Stimulated activated CD8-positive, alpha-beta memory T cell treated with anti-CD3 and anti-CD28 coated beads, Interleukin-7, amount 100 ng/mL, for 24 hours (primary cell): ENCODE measurements at regions not wholly inside any gene's neighbourhood (a gene's known extent, or its start where the extent isn't known, plus 50 kb on each side); places are given as distances from the start of the nearest gene placed in this dataset.

Source experiments
- DNase-seq: peaks from one replicate; pipeline ENCODE4 v3.0.0-alpha.2; 2020; ENCODE audit warnings: low read depth

DNA sequence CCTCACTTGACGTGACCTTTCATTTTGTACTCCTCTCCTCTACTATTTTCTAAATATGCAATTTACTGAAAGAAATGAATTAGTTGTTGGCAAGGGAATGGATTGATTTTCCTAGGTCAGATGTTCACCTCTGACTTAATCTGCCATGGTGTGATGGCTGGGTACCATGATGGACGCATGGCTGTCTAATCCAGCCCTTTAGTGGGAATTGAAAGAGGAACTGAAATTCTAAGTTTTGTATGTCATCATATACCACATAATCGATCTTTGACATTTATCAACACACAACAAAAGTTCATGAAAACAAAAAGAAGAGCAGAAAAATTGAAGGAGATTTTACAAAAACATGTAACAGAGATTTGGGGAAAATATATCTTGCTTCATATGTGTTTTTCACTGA, 331.3 kb upstream of the SNX7 start:
- no peak for DNase-seq

DNA sequence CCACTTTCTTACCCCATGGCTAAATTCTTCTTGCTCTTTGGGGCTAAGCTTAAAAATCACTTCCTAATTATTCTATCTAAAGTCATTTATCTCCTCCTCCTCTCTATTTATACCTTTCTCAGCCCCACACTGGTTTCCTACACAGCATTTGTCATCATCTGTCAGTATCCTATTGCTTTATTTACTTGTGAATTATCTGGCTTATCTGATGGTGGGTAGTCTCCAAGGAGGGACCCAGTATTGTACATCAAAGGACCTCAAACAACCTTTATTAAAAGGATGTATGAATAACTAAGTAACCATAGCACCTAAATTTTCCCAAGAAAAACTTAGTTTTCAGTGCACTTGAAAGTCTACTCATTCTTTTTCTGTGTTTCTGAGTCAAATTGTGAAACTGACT, 332.7 kb upstream of the SNX7 start:
- no peak for DNase-seq

DNA sequence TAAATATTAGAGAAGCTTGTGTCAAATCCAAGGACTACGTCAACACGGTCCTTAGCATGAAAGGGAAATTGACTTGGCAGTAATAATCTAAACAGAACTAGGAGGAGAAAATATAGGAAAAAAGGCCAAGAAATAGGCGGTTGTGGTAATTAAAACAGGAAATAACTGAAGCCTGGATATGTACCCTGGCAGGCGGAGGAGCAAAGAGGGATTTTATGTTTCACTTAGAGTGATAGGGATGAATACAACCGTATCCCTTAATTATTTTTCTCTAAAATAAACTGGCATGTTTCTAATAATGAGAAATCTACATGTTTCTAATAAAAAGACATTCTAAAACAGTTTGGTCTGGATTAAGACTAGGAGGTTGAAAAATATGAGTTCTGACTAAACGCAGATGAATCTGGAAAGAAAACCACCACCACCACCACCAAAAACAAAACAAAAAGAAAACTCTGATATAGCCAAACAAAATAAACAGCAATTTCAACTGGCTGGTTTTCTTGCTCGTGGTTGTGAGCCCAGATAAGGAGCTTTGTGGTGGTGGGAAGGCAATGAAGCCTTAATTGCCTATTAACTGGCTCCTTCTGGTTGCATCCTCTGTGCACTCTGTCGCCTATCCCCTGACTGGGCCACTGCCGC, 334.2 kb upstream of the SNX7 start:
- DNase-seq, result no peak

DNA sequence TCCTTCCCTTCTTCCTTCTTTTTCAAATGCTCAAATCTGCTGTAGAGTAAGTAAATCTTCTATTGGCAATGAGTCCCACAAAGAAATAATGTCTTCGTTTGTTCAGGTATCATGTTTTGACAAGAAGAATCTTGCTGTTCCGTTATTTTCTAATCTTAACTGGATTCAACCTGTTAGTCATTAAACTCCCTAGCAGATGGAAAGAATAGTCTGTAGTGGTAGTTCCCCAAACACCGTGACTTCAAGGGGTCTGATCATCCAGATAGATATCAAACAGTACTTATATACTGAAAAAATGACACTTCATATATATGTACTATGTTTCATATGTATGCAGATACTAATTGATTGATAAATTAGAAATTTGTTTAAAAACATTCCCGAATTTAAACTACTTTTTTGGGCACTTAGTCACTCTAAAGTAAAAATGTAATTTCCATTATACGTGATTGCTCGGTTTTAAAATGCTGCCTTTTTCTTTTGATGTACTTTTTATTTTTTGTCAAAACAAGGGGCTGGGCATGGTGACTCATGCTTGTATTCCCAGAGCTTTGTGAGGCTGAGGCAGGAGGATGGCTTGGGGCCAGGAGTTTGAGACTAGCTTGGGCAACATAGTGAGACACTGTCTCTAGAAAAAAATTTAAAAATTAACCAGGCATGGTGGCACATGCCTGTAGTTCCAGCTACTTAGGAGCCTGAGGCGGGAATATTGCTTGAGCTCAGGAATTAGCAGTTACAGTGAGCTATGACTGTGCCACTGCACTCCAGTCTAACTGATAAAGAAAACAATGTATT, 335.7 kb upstream of the SNX7 start:
- DNase-seq, result no peak

DNA sequence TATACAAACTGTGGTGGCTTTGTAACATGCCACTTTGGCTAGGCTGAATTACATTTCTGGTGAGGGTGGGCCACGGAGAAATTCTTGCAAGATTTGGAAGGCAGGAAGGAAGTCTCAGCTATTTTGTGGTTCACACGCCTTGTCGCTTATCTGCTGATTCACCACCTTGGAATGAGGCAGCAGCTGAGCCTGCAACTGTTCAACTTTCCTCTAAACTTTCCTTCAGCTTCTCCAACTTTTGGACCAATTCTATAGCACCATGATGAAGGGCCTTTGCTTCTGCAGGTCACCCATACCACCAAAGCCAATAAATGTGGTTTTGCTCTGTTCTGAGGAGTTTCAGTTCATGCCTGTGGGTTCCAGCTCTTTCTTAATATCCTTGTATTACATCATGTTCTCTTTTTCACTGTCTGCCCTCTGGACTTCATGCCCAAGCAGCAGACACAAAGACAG, 337.6 kb upstream of the SNX7 start:
- DNase-seq, result no peak

DNA sequence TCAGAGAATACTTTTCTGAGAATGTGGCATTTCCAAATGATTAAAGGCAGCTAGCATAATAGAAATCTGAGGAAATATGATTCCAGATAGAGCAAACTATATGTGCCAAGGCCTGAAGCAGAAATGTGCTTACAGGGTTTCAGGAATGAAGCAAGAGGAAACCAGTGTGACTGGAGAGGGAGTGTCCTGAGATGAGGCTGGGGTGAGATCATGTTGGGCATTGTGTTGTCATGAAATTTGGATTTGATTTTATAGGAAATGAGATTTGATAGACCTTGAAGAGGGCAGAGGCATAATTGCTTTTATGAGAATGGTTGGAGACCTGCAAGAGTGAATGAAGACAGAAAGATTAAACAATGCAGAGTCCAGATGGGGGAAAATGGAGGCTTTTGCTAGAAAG, 338.1 kb upstream of the SNX7 start:
- DNase-seq, result no peak

DNA sequence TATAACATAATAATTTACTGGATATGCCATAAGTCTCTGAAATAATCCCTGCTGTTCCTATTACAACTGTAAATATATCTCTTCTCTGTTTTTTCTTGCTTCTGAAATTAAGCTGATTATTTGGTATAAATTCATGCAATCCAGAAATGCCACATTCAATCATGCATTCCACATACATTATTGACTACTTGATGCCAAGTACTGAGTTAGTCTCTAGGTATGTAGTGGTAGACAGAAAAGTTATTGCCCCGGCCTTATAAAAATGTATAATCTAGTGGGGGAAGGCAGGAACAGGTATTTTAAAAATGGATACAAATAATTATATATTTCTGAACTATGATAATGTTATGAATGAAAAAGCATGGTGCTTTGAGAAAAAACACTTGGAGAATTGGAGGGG, 338.6 kb upstream of the SNX7 start:
- DNase-seq, result no peak

DNA sequence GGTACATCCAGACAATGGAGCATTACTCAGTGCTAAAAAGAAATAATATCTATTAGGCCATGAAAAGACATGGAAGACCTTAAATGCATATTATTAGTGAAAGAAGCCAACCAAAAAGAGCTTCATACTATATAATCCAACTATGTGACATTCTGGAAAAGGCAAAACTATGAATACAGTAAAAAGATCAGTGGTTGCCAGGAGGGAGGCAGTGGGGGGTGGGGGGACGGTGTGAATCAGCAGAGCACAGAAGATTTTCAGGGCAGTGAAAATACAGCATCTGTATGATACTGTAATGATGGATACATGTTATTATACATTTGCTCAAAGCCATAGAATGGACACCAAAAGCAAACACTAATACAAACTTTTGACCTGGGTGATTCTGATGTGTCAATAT, 339.4 kb upstream of the SNX7 start:
- no peak for DNase-seq

DNA sequence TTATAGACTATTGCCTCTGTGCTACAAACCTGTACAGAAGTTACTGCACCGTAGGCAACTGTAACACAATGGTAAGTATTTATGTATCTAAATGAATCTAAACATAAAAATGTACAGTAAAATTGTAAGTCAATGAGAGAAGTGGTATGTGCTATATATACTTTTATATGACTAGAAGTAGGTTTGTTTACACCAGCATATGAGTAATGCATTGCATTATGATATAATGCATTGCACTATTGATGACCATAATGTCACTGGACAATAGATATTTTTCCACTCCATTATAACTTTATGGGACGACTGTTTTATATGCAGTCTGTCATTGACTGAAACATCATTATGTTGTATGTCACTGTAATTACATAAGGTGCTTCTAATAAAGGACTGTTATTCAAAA, 340.3 kb upstream of the SNX7 start:
- DNase-seq, result no peak

DNA sequence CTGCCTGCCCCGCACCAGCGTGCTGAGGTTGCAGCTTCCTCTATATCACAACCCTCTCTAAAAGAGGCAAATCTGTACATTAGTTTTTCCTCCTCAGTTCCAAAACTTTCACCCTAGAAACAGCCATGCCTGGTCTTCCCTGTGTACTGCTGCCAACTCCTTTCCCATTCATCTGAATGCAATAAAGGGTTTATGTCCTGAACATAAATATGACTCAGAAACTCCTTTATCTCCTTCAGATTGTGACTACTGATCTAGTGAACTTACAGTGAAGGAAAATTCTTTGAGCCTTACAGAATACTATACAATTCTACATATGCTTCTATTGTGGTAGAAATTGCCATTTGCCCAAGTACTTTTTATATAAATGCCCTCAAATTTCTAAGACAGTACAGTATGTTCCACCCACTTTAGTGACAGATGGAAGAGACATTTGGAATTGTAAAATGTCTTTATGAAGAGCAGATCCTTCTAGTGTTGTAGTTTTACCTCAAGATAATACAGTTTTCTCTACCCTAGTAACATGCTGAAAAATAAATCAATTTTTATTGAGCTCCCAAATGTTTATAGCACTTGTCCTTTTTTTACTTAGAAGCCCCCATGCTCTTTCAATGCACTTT, 345.1 kb upstream of the SNX7 start:
- no peak for DNase-seq

DNA sequence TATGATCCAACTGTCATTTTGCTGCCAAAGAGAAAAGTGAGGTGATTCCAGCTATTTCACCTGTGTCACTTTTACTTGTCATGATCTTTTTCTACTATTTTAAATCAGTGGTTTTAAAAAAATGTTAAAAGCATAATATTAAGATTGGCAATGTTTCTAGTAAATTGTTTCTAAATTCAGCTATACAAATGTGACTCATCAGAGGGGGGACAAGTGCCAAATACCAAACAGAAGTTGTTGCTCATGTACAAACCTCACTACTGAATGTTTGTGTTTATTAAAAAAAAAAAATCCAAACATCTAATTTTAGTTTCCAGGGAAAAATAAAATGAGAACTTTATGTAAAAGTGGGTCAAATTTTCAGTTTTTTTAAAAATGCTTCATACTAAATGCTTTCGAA, 346.2 kb upstream of the SNX7 start:
- DNase-seq, result no peak

DNA sequence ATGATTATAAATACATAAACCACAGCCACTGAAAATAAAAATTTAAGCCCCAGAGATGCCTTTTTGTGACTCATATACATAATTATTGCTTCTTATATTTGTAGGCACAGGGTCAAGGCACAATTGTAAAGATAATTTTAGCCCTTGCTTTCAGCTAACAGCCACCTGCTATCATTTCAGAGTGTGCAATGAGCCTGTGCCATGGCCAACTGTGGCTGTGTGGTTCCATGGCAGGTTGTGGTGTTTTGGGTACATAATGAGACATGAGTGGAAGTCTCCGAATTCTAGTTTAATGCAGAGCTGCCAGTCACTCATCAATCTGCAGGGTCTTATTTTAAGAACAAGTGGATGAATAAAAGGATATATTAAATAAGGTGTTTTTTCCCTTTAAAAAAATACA, 346.9 kb upstream of the SNX7 start:
- DNase-seq, result no peak

DNA sequence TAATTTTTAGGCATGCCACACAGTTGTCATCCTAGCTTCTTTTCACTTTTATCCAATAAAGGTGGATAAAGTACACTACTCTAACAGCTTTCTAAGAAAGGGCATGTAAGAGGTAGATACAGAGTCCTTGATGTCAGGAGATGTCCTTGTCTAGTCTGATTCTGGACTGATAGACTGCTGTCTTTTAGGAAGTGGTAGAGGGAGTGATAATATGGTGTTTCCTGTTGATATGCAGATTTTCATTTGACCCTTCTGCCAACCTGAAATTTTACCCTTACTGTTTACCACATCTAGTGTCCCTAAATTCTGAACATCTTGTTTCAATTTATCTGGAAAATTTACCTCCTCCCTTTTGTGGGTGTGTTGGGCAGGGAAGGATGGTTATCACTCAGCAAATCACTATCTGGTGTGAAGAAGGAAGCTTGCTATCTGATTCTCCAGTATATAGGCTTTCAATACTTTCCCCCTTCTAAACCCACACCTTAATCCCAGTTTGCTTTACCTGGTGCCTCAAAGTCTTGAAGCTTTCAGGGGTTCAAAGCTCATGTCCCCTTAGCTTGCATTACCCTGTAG, 354.9 kb upstream of the SNX7 start:
- no peak for DNase-seq

DNA sequence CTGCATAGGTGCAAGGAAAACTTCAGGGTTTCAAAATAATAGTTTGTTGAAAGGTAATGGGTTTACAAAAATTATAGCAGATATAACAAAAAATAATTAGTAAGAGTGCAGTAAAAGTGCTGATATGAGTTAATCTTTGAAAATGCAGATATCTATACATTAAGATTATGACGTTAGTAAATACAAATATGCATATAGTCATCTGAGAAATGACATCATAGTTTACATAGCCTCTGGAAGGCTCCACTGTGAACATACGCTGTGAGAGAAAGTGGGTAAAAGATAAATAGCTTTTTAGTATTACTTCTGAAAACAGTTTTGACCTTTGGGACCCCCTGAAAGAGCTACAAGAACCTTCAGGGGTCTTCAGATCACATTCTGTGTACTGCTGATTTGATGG, 356.2 kb upstream of the SNX7 start:
- DNase-seq, result no peak

DNA sequence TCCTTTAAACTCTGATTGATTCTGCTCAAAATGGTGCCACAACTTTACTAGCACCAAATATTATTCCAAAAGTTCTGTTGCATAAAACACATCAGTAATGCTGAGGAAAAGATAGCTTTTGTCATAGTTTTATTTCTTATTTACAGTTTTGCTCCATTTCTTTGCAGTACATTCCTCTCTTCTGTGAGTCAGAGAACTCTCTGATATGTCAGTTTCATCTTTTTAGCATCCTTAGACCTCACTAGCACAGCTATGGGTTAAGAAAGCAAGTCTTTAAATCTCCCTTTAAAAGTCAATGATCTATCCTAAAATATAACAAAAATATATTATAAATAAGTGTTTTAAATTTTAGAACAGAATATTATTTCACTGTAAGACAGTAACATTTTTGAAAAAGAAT, 356.6 kb upstream of the SNX7 start:
- no peak for DNase-seq

DNA sequence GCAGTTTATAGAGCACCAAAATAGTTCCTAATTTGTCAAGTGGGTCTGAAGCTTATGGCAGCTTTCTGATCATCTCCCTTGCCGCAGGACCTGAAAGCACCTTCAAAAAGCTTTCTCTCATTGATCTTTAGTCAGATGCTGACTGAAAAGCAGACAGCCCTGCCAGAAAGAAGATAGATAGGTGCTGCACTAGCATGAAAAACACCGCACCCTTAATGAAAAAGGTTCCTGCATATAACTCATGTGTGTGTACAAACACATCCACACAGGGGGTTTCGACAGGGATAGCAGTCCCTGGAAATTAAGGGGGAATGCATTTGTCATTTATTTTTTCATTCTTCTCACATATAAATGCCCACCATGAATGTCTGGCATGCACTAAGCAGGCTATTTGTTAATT, 361.7 kb upstream of the SNX7 start:
- DNase-seq, result no peak

DNA sequence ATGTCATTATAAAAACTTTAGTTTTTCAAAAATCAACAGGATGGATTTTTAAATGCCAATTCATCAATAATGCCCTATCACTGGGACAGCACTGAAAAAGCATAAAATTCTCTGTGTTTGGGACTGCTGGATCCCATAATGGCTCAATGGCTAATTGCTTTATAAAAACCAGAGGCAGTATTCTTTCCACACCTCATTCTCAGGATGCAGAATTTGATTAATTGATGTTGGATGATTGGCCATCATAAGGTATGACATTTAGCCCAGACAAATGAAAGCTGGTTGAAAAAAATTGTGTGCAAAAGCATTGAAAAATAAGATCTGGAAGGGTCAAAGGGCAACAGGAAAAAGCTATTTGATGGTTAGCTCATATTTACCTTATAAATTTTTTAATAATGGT, 362.2 kb upstream of the SNX7 start:
- no peak for DNase-seq

DNA sequence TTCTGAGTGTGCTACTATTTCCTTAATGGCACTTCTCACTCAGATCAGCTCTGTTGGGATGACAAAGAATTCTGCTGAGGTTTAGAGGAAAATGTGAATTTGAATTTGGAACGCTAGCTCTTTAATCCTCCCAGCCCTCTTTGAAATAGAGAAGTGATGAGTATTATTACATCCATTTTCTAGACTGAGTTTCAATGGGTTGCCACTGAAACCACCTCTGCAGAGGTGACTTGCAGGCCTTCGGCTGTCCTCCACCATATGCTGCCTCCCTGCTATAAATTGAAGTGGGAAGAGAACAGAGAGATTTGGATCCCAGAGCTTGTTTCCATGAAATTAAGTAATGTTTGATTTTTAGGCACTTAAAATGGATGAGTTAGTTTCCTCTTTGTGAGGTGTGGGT, 363.2 kb upstream of the SNX7 start:
- no peak for DNase-seq

DNA sequence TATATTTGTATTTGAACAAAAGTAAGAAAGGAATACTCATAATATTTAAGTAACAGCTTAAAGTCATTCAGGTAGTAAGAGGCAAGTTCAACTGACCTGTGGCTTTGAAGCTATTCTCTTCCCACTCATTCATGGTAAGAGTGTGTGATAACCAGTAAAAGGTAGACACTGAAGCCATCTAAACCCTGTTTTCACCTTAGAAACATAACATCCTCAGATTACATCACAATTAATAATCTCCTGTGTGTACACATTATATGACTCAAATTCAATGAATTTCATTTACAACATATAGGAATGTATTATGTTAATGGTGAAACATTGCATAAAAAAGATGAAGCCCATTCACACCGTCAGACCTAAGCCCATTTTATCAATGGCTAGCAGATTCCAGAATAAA, 364.8 kb upstream of the SNX7 start:
- DNase-seq, result no peak

DNA sequence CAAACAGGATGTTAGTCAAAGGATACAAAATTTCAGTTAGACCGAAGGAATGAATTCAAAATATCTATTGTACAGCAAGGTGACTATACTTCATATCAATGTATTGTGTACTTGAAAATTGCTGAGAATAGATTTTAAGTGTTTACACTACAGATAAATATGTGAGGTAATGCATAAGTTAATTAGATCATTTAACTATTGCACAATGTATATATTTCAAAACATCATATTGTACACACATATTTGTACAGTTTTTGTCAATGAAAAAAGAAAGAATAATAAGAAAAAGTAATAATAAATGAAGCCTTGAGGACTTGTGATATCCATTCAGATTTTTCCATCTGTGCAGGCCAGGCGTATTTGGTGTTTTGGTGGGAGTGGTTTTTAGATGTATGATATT, 367.4 kb upstream of the SNX7 start:
- DNase-seq, result no peak

DNA sequence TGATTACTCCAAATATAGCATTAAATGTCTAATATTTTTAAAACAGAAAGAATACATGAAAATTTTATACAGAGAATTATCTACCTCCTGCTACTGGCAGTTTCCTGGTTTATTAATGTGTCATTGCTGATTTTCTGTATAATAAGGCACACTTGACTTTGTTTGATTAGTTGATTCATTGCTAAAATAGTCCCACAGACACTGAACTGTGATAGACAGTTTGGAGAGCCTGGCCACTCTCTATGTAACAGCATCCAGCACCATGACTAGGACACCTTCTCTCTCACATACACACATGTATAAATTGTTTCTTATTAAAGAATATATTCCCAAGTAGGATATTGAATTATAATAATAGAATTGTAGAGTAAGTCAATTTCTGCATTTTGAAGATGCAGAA, 368.5 kb upstream of the SNX7 start:
- DNase-seq, result no peak

DNA sequence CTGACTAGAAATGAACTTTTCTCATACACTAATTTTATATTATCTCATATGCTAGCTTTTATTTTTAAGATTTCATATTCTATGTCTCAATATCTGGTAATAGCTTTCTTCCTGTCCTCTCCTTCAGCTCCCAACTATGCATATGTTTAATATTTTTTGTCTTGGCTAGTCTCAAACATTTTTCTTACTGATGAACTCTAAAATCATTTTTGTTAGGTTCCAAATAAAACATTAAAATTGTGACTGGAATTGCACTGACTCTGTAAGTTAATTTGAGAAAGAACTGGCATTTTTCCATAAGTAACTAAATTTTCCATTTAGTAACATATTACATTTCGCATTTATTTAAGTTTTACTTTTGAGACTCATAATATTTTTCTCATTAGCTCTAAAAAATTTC, 368.5 kb upstream of the DPYD start:
- DNase-seq, result no peak

DNA sequence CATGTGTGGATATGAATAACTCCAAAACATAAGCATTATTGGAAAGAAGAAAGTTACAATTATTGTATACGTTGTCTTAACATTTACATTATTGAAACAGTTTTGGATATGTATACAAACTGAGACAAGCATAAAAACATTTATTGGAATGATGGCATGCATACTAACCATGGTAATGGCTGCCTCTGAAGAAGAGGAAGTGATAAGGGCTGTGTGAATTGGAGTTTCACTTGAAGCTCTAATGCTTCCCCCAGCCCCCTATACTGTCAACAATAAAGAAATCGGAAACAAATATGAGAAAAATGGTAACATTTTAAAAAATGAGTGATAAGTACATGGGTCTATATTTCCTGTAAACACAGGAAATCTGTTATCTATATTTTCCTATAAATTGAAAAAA, 367.7 kb upstream of the DPYD start:
- DNase-seq, result no peak
